Smooth muscle cell (in vitro differentiated cells): ENCODE measurements at regions not wholly inside any gene's neighbourhood (a gene's known extent, or its start where the extent isn't known, plus 50 kb on each side); places are given as distances from the start of the nearest gene placed in this dataset.

ENCODE experiments used
- DNase-seq: peaks from one replicate; lab custom pipeline; 2025; ENCODE audit not compliant: unreplicated experiment; lab: John Stamatoyannopoulos, UW
- H2AFZ ChIP-seq: fragments of 200-600 bp; sonication (generic); 2 replicates; pipeline ENCODE4 v1.6.0; 2016; ENCODE audit warnings: antibody characterized with exemption, low read depth, mild to moderate bottlenecking
- H3F3A ChIP-seq: fragments of 200-600 bp; sonication (generic); 2 replicates; pipeline ENCODE4 v1.6.0; 2017; ENCODE audit warnings: antibody characterized with exemption, low read depth
- H3K27ac ChIP-seq: fragments of 200-600 bp; sonication (generic); 2 replicates; pipeline ENCODE4 v1.5.1; 2016; ENCODE audit warnings: low read depth, mild to moderate bottlenecking
- H3K27me3 ChIP-seq: fragments of 200-600 bp; sonication (generic); 2 replicates; pipeline ENCODE4 v1.6.1; 2016; ENCODE audit warnings: low read depth, mild to moderate bottlenecking
- H3K36me3 ChIP-seq: fragments of 200-600 bp; sonication (generic); 2 replicates; pipeline ENCODE4 v1.5.1; 2016; ENCODE audit warnings: low read depth
- H3K4me1 ChIP-seq: fragments of 200-600 bp; sonication (generic); 2 replicates; pipeline ENCODE4 v1.5.1; 2016; ENCODE audit warnings: low read depth
- H3K4me2 ChIP-seq: fragments of 200-600 bp; sonication (generic); 2 replicates; pipeline ENCODE4 v1.6.0; 2016; ENCODE audit warnings: mild to moderate bottlenecking
- H3K4me3 ChIP-seq: fragments of 200-600 bp; sonication (generic); 2 replicates; pipeline ENCODE4 v1.5.1; 2016; ENCODE audit warnings: mild to moderate bottlenecking
- H3K79me2 ChIP-seq: fragments of 200-600 bp; sonication (generic); 2 replicates; pipeline ENCODE4 v1.6.0; 2016; ENCODE audit warnings: low read depth, mild to moderate bottlenecking
- H3K9ac ChIP-seq: fragments of 200-600 bp; sonication (generic); 2 replicates; pipeline ENCODE4 v1.6.0; 2016; ENCODE audit warnings: low read depth
- H3K9me3 ChIP-seq: fragments of 200-600 bp; sonication (generic); replicated peaks from 2 replicates; pipeline ENCODE4 v1.5.1; 2016; ENCODE audit warnings: low read depth
- H4K20me1 ChIP-seq: fragments of 200-600 bp; sonication (generic); 2 replicates; pipeline ENCODE4 v1.6.0; 2016; ENCODE audit warnings: low read depth
- WGBS: methylation state at CpG from one replicate; pipeline ENCODE4 v1.1.7; 2016; ENCODE audit warnings: low lambda C conversion rate; 5-methylcytosine and 5-hydroxymethylcytosine counted together
- TF ChIP-seq, protein P1 (sequence below): fragments of 200-600 bp; sonication (generic); IDR thresholded peaks from 2 replicates; pipeline ENCODE4 v1.5.1; 2017; ENCODE audit warnings: borderline replicate concordance, mild to moderate bottlenecking, antibody characterized with exemption; ENCODE audit not compliant: insufficient read depth, poor library complexity, severe bottlenecking

DNA sequence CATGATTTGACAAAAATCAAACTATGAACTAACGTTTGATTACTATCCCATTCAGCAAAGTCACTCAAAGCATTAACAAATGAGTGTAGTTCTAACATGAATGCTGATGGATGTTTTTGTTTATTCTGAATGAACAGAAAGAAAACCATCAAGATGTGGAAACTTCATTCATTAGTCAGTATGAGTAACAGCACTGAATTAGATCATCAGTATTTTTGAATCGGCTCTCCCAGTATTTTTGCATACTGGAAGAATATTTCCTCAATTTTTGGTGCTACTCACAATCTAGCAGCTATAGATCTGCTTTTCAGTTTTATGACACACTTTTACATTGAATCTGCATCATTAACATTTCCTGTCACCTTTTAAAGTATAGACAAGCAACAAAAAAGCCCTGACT lies 63.8 kb upstream of the CD83 start:
- Histone ChIP-seq H3F3A (no peaks in the 10 kb centered on the region), H3K27ac (no peak overlapping the region), H3K79me2 (no peaks in the 10 kb centered on the region), H3K27me3 (peaks cover 31% of the 10 kb centered on the region), H2AFZ (no peak overlapping the region), H3K9me3 (no peaks in the 10 kb centered on the region), H3K4me3 (no peak overlapping the region), H3K36me3 (no peaks in the 10 kb centered on the region), H4K20me1 (no peaks in the 10 kb centered on the region), H3K4me2 (no peak overlapping the region), H3K9ac (no peak overlapping the region), H3K4me1 (no peaks in the 10 kb centered on the region)
- no peak for DNase-seq
- WGBS: 57% methylated on average over 2 of the region's 2 CpGs
- TF ChIP-seq, protein P1, sequence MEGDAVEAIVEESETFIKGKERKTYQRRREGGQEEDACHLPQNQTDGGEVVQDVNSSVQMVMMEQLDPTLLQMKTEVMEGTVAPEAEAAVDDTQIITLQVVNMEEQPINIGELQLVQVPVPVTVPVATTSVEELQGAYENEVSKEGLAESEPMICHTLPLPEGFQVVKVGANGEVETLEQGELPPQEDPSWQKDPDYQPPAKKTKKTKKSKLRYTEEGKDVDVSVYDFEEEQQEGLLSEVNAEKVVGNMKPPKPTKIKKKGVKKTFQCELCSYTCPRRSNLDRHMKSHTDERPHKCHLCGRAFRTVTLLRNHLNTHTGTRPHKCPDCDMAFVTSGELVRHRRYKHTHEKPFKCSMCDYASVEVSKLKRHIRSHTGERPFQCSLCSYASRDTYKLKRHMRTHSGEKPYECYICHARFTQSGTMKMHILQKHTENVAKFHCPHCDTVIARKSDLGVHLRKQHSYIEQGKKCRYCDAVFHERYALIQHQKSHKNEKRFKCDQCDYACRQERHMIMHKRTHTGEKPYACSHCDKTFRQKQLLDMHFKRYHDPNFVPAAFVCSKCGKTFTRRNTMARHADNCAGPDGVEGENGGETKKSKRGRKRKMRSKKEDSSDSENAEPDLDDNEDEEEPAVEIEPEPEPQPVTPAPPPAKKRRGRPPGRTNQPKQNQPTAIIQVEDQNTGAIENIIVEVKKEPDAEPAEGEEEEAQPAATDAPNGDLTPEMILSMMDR: no peak

DNA sequence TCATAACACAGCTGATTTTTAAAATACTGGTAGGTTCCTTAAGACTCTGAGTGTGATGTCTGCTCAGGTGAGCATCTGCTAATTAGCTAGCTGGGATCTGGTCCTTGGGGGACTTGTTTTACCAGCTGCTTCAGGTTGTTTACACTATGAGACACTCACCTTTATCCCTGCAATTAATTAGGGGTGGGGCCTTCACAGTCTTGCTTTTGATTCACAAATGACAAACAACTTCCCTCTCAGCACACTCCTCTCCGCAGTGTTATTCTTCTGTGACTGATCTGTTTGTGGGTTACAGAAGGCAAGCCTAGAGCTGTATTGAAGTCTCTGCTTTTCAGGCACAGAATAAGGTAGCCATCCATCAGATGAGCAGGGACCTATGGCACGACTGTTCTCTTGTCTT lies 62.0 kb upstream of the CD83 start:
- TF ChIP-seq, protein P1: no peak
- WGBS: 54% methylated on average over 2 of the region's 2 CpGs
- no peaks in the 10 kb centered on the region for H3K9me3 ChIP-seq

DNA sequence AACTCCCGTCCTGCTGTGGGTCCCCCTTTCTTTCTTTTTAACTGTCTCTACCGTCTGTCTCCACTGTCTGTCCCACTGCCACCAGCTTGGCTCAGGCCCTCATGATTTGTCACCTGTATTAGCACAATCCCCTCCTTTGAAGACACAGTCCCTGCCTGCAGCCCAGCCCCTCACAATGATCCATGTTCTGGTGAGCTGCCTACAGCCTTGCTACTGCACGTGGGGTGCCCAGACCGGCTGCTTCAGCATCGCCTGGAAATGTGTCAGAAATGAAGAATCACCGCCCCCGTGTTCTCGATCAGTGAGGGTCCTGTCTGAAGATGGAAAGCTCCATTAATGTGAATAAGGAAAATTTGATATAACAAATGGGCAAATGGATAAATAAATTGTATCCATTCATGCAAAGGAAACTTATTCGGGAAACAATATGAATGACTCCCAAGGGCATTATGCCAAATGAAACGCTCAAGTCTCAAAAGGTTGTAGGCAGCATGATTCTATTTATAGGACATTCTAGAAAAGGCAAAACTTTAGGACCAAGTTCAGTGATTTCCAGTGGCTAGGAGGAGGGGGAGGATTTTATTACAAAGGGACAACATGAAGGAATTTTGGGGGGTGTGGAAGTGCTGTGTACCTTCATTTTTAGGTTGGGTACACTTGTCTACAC lies 59.4 kb upstream of the CD83 start:
- no peaks in the 10 kb centered on the region for H3F3A ChIP-seq
- H3K4me3 ChIP-seq: no peak overlapping the region
- no peak overlapping the region for H2AFZ ChIP-seq
- H3K36me3 ChIP-seq: no peaks in the 10 kb centered on the region
- WGBS: 91% methylated on average over 10 of the region's 10 CpGs
- H3K27me3 ChIP-seq: peaks cover 6% of the 10 kb centered on the region
- no peaks in the 10 kb centered on the region for H3K4me1 ChIP-seq
- no peak overlapping the region for H3K9ac ChIP-seq
- no peak overlapping the region for H3K4me2 ChIP-seq
- TF ChIP-seq, protein P1: no peak
- H4K20me1 ChIP-seq: no peaks in the 10 kb centered on the region
- no peaks in the 10 kb centered on the region for H3K79me2 ChIP-seq
- H3K27ac ChIP-seq: no peak overlapping the region
- H3K9me3 ChIP-seq: no peaks in the 10 kb centered on the region
- no peak for DNase-seq

More for the DNA sequence above, 62.0 kb upstream of the CD83 start:
- Histone ChIP-seq H3K4me2 (no peak overlapping the region), H3K9ac (no peak overlapping the region), H3K79me2 (no peaks in the 10 kb centered on the region), H3K4me1 (no peaks in the 10 kb centered on the region), H3K36me3 (no peaks in the 10 kb centered on the region), H2AFZ (no peak overlapping the region), H3K27me3 (peaks cover 23% of the 10 kb centered on the region), H3K4me3 (no peak overlapping the region), H3K27ac (no peak overlapping the region), H4K20me1 (no peaks in the 10 kb centered on the region), H3F3A (no peaks in the 10 kb centered on the region)
- no peak for DNase-seq

DNA sequence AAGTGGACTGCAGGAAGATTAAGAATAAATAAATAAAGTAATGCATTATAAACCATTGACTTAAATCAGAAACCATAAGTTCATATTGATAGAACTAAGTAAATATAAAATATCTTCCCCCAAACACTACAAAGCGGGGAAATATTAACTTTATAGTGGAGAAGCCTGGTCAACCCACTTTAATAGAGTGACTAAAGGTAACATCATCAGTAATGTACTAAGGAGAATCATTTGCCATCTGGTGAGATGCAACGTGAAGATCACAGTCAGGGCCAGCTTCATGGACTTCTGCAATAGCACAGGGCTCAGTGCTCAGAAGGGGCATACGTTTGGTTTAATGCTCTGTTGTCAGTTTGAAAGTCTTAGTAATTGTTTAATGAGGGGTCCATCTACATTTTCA lies 58.8 kb upstream of the CD83 start:
- no peaks in the 10 kb centered on the region for H3F3A ChIP-seq
- H3K4me2 ChIP-seq: no peak overlapping the region
- no peaks in the 10 kb centered on the region for H3K36me3 ChIP-seq
- TF ChIP-seq, protein P1: no peak
- H3K4me1 ChIP-seq: no peaks in the 10 kb centered on the region
- no peak overlapping the region for H2AFZ ChIP-seq
- H3K27ac ChIP-seq: no peak overlapping the region
- H3K27me3 ChIP-seq: peaks cover 6% of the 10 kb centered on the region
- 89% methylated on average over 3 of the region's 3 CpGs for WGBS
- no peaks in the 10 kb centered on the region for H4K20me1 ChIP-seq
- no peak overlapping the region for H3K9ac ChIP-seq
- no peak overlapping the region for H3K4me3 ChIP-seq
- H3K9me3 ChIP-seq: no peaks in the 10 kb centered on the region
- no peaks in the 10 kb centered on the region for H3K79me2 ChIP-seq
- no peak for DNase-seq
